Gastroesophageal sphincter (tissue), 4 donors: ENCODE measurements at regions not wholly inside any gene's neighbourhood (a gene's known extent, or its start where the extent isn't known, plus 50 kb on each side); places are given as distances from the start of the nearest gene placed in this dataset.
"Not testable (repeated sequence)": the region's sequence is repeated elsewhere in the genome, so short reads cannot be mapped to it uniquely, and the experiment has no call there.

ENCODE experiments used
- ATAC-seq: fragments of 150-250 bp; one replicate; pipeline ENCODE4 v1.9.1; 2016; ENCODE audit warnings: mild to moderate bottlenecking, moderate library complexity
- H3K27ac ChIP-seq, 4 donors: fragments of 200-600 bp; sonication (generic) in 3 of 4; 1 replicate in 3 of 4; 2 replicates in 1 of 4; pipeline ENCODE4 v1.5.1; 2016 to 2019
- H3K27me3 ChIP-seq: fragments of 200-600 bp; sonication (generic); one replicate; pipeline ENCODE4 v1.5.1; 2019
- H3K36me3 ChIP-seq, 2 donors: fragments of 200-600 bp; sonication (generic); one replicate each; pipeline ENCODE4 v1.5.1; 2019; ENCODE audit warnings: control low read depth in 1 of 2
- H3K4me1 ChIP-seq, 3 donors: fragments of 200-600 bp; sonication (generic); 1 replicate in 2 of 3; 2 replicates in 1 of 3; pipeline ENCODE4 v1.5.1; 2016 to 2019; ENCODE audit warnings: control low read depth in 2 of 3
- H3K4me3 ChIP-seq, 2 donors: fragments of 200-600 bp; sonication (generic); one replicate each; pipeline ENCODE4 v1.5.1; 2019; ENCODE audit warnings: mild to moderate bottlenecking in 1 of 2, moderate library complexity in 1 of 2
- H3K9me3 ChIP-seq, 3 donors: fragments of 200-600 bp; sonication (generic); one replicate each; pipeline ENCODE4 v1.5.1; 2017 to 2019; ENCODE audit warnings: control low read depth in 2 of 3
- EP300 ChIP-seq: sonication (generic); formaldehyde crosslinking; IDR thresholded peaks from one replicate; pipeline ENCODE4 v1.6.1; 2017; ENCODE audit warnings: antibody characterized with exemption, mild to moderate bottlenecking
- POLR2A ChIP-seq, 2 donors: fragments of 450-650 bp; IDR thresholded peaks; one replicate each; pipeline ENCODE4 v1.6.1; 2017; ENCODE audit warnings: antibody characterized with exemption in 2 of 2, mild to moderate bottlenecking in 2 of 2, moderate library complexity in 1 of 2
- POLR2AphosphoS5 ChIP-seq: sonication (generic); formaldehyde crosslinking; IDR thresholded peaks from one replicate; pipeline ENCODE4 v1.6.1; 2017; ENCODE audit warnings: antibody characterized with exemption
- WGBS, 2 donors: methylation state at CpG; one replicate each; pipeline ENCODE4 v1.1.5; 2018; ENCODE audit warnings: low coverage in 1 of 2; 5-methylcytosine and 5-hydroxymethylcytosine counted together
- TF ChIP-seq, protein P1 (sequence below), 4 experiments: fragments of 200-600 bp in 2 of 4; fragments of 450-650 bp in 2 of 4; sonication (generic) in 1 of 4; IDR thresholded peaks; one replicate each; pipeline ENCODE4 v1.5.1; 2017 to 2019; ENCODE audit warnings: antibody characterized with exemption in 4 of 4, mild to moderate bottlenecking in 2 of 4, moderate library complexity in 2 of 4

DNA sequence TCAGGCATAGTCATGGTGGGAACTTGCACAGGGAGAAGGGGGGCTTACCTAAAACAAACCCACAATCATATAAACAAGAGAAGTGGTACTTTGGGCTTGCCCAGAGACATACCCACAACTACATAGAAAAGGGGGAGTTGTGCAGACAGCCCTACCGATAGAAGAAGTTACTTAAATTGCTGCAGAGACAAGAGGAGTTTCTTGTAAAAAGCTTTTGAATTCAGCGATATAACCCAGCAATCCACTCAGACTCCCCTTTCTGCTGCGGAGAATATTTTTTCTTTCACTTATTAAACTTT, 164.0 kb upstream of the ETV3 start:
- no peaks in the 10 kb centered on the region for H3K9me3 ChIP-seq
- H3K27ac ChIP-seq: no peak overlapping the region
- H3K27me3 ChIP-seq: no peaks in the 10 kb centered on the region
- WGBS, 2 donors: 74 to 81% methylated on average over 3 of the region's 3 CpGs
- TF ChIP-seq POLR2A (IDR thresholded peaks at IDR 0.05) (no peak), POLR2AphosphoS5 (no peak), EP300 (no peak)
- TF ChIP-seq, protein P1, sequence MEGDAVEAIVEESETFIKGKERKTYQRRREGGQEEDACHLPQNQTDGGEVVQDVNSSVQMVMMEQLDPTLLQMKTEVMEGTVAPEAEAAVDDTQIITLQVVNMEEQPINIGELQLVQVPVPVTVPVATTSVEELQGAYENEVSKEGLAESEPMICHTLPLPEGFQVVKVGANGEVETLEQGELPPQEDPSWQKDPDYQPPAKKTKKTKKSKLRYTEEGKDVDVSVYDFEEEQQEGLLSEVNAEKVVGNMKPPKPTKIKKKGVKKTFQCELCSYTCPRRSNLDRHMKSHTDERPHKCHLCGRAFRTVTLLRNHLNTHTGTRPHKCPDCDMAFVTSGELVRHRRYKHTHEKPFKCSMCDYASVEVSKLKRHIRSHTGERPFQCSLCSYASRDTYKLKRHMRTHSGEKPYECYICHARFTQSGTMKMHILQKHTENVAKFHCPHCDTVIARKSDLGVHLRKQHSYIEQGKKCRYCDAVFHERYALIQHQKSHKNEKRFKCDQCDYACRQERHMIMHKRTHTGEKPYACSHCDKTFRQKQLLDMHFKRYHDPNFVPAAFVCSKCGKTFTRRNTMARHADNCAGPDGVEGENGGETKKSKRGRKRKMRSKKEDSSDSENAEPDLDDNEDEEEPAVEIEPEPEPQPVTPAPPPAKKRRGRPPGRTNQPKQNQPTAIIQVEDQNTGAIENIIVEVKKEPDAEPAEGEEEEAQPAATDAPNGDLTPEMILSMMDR (IDR thresholded peaks at IDR 0.05): no peak
- no peaks in the 10 kb centered on the region for H3K4me1 ChIP-seq
- no peak for ATAC-seq
- H3K36me3 ChIP-seq: no peaks in the 10 kb centered on the region
- no peak overlapping the region for H3K4me3 ChIP-seq

DNA sequence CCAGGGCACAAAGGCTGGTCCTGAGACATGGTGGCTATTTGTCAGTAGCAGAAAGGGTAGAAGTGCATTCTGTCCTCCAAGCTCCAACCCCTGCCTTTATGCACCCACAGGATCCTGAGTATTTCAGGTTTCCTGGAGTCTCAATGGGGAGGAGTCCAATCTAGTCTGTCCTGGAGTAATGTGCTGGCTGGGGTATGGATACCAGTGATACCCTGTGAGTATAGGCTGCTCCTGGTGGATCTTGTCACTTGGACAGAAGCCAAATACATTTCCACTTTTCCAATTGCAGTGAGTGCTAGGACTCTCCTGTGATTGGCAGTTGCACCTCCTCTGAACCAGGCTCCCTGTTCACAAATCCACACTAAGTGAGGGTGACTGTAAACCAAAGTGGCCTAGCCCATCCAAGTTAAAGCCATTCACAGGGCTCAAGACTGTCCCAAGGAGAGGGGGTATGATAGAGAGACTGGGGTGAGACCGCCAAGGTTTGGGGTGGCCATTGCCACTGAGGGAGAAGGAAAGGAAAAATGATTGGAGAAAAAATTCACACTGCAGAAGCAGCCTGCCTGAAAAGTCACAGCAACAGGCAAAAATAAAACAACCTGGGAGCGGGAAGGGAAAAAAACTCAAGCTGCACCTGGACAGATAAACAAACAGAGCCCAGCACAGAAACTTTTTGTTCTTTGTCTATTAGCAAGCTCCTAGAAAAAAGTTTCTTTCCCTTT, 163.4 kb upstream of the ETV3 start:
- Histone ChIP-seq H3K36me3 (no peaks in the 10 kb centered on the region), H3K27ac (no peak overlapping the region), H3K9me3 (no peaks in the 10 kb centered on the region), H3K4me1 (no peaks in the 10 kb centered on the region), H3K27me3 (no peaks in the 10 kb centered on the region), H3K4me3 (no peak overlapping the region)
- TF ChIP-seq POLR2AphosphoS5: no peak
- TF ChIP-seq POLR2A (IDR thresholded peaks at IDR 0.05): no peak
- TF ChIP-seq EP300: no peak
- TF ChIP-seq, protein P1 (IDR thresholded peaks at IDR 0.05): no peak
- 41 to 57% methylated on average over 1 to 2 of the region's 2 CpGs for WGBS, 2 donors
- no peak for ATAC-seq

DNA sequence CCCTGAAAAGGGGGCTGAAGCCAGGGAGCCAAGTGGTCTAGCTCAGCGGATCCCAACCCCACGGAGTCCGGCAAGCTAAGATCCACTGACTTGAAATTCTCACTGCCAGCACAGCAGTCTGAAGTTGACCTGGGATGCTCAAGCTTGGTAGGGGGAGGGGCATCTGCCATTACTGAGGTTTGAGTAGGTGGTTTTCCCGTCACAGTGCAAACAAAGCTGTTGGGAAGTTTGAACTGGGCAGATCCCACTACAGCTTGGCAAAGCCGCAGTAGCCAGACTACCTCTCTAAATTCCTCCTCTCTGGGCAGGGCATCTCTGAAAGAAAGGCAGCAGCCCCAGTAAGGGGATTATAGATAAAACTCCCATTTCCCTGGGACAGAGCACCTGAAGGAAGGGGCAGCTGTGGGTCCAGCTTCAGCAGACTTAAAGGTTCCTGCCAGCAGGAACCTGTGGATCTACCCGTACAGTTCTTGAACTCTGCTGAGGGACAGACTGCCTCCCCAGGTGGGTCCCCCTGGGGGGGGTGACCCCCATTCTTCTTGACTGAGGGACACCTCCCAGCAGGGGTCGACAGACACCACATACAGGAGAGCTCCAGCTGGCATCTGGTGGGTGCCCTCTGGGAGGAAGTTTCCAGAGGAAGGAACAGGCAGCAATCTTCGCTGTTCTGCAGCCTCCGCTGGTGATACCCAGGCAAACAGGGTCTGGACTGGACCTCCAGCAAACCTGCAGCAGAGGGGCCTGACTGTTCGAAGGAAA, 156.4 kb upstream of the ETV3 start:
- not testable (repeated sequence) for H3K4me3 ChIP-seq, ATAC-seq, H3K27ac ChIP-seq, H3K9me3 ChIP-seq, H3K4me1 ChIP-seq, H3K36me3 ChIP-seq
- peaks cover 11% of the 10 kb centered on the region for H3K27me3 ChIP-seq
- WGBS, 2 donors: 75 to 90% methylated on average over 1 to 2 of the region's 10 CpGs

DNA sequence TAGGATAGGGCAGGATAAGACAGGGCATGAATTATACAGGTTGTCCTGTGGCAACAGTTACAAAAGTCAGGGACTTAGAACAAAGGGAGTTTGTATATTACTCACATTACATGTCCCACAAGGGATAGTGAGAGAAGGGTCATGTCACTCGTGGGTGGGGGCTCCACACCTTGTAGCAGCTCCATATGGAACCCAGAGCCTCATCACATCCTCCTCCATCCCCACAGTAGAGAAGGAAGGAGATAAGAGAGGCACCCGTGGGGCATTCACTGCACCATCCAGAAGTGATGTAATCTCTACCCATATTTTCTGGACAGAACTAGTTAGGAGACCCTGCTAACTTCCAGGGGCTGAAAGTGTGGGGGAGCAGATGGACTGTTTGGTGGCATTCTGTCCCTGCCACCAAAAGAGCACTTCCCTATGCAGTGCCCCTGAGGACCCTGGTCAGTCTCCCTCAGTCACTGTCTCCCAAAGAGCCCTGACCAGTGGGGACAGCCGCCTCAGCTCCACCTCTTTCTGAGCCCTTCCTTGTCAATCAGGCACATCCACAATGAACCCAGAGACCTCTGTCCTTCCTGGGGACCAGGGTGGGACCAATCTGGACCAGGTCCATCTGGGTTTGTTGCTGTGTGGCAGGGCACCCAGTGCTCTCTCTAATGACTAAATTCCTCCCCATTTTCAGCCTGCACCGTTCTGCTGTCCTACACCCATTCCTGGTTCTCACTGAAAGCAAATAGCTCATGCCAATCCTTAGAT, 154.8 kb upstream of the ETV3 start:
- WGBS, 2 donors: 17 to 45% methylated on average over 1 to 2 of the region's 4 CpGs
- no peak overlapping the region for H3K4me3 ChIP-seq
- no peak for ATAC-seq
- H3K27me3 ChIP-seq: peaks cover 11% of the 10 kb centered on the region
- peaks cover 0 to 5% (median 0%) of the 10 kb centered on the region in 3 donors for H3K9me3 ChIP-seq
- H3K27ac ChIP-seq: no peak overlapping the region
- no peaks in the 10 kb centered on the region for H3K4me1 ChIP-seq
- no peaks in the 10 kb centered on the region for H3K36me3 ChIP-seq
- TF ChIP-seq POLR2AphosphoS5 (no peak), EP300 (no peak), POLR2A (IDR thresholded peaks at IDR 0.05) (no peak)
- TF ChIP-seq, protein P1 (IDR thresholded peaks at IDR 0.05): no peak

DNA sequence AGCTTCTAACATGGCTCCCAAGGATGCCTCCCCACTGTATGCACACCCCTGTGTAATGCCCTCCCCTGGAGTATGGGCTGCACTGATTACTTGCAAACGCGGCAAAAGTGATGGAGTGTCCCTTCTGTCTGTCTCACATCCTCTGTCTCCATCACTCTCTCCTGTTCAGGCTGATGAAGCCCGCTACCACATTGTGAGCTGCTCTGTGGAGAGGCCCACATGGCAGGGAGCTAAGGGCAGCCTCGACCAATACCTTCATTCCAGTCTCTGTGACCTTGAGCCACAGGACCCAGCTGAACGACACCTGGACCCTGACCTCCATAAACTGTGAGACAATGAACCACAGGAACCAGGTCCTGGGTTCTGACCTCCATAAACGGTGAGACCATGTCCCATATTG, 154.1 kb upstream of the ETV3 start:
- no peak overlapping the region for H3K27ac ChIP-seq
- ATAC-seq: no peak
- TF ChIP-seq POLR2AphosphoS5 (no peak), POLR2A (IDR thresholded peaks at IDR 0.05) (no peak), EP300 (no peak)
- TF ChIP-seq, protein P1 (IDR thresholded peaks at IDR 0.05): no peak
- peaks cover 11% of the 10 kb centered on the region for H3K27me3 ChIP-seq
- WGBS, 2 donors: 83 to 88% methylated on average over 3 to 4 of the region's 6 CpGs
- H3K4me1 ChIP-seq: no peaks in the 10 kb centered on the region
- no peak overlapping the region for H3K4me3 ChIP-seq
- peaks cover 0 to 5% (median 0%) of the 10 kb centered on the region in 3 donors for H3K9me3 ChIP-seq
- H3K36me3 ChIP-seq: no peaks in the 10 kb centered on the region
